Right lobe of liver (tissue), 6 donors: ENCODE measurements at regions not wholly inside any gene's neighbourhood (a gene's known extent, or its start where the extent isn't known, plus 50 kb on each side); places are given as distances from the start of the nearest gene placed in this dataset.

Source experiments
- ATAC-seq, 4 donors: fragments of 200-7000 bp; cut with Tn5 transposase; one replicate each; pipeline ENCODE4 v1.9.1; 2020; ENCODE audit warnings: mild to moderate bottlenecking in 4 of 4, moderate library complexity in 4 of 4
- DNase-seq, 3 donors: peaks; one replicate each; pipeline ENCODE4 v3.0.0-alpha.2; 2020
- H3K27ac ChIP-seq, 3 donors: fragments of 200-600 bp; one replicate each; pipeline ENCODE4 v1.8.0; 2022
- H3K27me3 ChIP-seq, 2 donors: fragments of 200-600 bp; one replicate each; pipeline ENCODE4 v1.8.0; 2022
- H3K36me3 ChIP-seq, 4 donors: fragments of 200-600 bp; sonication (generic) in 1 of 4; one replicate each; pipeline versions ENCODE4 v1.5.1 to v1.8.0; 2017 to 2022; ENCODE audit warnings: control low read depth in 1 of 4
- H3K4me1 ChIP-seq, 4 donors: fragments of 200-600 bp; sonication (generic) in 1 of 4; one replicate each; pipeline versions ENCODE4 v1.5.1 to v1.8.0; 2017 to 2022; ENCODE audit warnings: control low read depth in 1 of 4
- H3K4me3 ChIP-seq, 3 donors: fragments of 200-600 bp; one replicate each; pipeline ENCODE4 v1.8.0; 2022
- H3K9me3 ChIP-seq, 4 donors: fragments of 200-600 bp; sonication (generic) in 1 of 4; one replicate each; pipeline versions ENCODE4 v1.5.1 to v1.8.0; 2017 to 2022; ENCODE audit warnings: control low read depth in 1 of 4
- CTCF ChIP-seq, 4 donors: fragments of 200-600 bp in 3 of 4; fragments of 450-650 bp in 1 of 4; IDR thresholded peaks; one replicate each; pipeline versions ENCODE4 v1.5.1 to v1.8.0; 2016 to 2022; ENCODE audit warnings: antibody characterized with exemption in 4 of 4, mild to moderate bottlenecking in 2 of 4
- POLR2A ChIP-seq: fragments of 450-650 bp; IDR thresholded peaks from one replicate; pipeline ENCODE4 v1.6.1; 2017; ENCODE audit warnings: antibody characterized with exemption, mild to moderate bottlenecking
- WGBS: methylation state at CpG from one replicate; pipeline ENCODE4 v1.1.6; 2018; ENCODE audit warnings: low coverage, low lambda C conversion rate; ENCODE audit not compliant: insufficient coverage; ENCODE audit errors: missing lambda C conversion rate; 5-methylcytosine and 5-hydroxymethylcytosine counted together
- intact Hi-C, 2 donors: fragments of 100-400 bp; cut with DNase I; formaldehyde crosslinking; loops; one replicate each; pipeline versions ENCODE4 v1.11.2 to v1.14.1; 2022
- donor health status: DM: no; HTN: yes; CAD: no.
- donor health status: DM: no; HTN: no; CAD: no.
- donor health status: DM: no; HTN: no; CAD: no.
- donor health status: DM: no; HTN: yes; CAD: no.
- donor health status: DM: no; HTN: yes; CAD: no.

DNA sequence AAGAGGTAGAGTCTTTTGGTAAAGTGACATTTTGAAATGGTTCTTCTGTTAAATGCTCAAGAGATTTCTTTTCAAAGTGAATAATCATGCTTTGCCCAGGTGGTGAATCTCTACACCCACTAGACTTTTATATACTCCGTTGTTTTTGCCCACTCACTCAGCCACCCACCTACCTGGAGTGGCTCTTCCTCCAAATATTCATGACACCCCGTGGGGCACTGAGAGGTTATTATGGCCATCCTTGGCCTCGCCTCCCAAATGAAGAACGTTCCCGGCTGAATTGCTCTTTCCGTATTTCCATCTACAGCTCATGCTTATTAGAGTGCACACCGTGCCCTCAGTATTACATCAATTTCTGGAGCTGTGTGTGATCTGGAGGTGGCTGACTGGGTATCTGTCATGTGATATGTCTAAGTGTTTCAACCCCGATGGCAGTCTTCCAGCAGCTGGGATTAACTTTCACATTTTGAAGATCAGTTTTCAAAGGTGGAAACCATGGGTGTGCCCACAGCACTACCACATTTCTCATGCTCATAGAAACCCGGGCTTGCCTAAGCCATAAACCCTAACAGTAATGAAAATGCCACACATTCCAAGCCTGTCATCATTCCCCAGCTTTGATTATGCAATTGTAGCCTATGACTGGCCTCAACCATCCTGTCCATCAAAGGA lies 406.6 kb upstream of the MMADHC start:
- intact Hi-C loops, result no loop called here
- DNase-seq (no peak), ATAC-seq (peak in 1 of 4 donors; percentile 25)
- Histone ChIP-seq H3K36me3 (no peaks in the 10 kb centered on the region), H3K27me3 (no peaks in the 10 kb centered on the region), H3K4me1 (peaks cover 0 to 26% (median 9%) of the 10 kb centered on the region in 4 donors), H3K9me3 (no peaks in the 10 kb centered on the region), H3K27ac (no peak overlapping the region), H3K4me3 (no peak overlapping the region)
- TF ChIP-seq POLR2A (no peak), CTCF (IDR thresholded peaks at IDR 0.05) (no peak)
- 76% methylated on average over 8 of the region's 9 CpGs for WGBS

DNA sequence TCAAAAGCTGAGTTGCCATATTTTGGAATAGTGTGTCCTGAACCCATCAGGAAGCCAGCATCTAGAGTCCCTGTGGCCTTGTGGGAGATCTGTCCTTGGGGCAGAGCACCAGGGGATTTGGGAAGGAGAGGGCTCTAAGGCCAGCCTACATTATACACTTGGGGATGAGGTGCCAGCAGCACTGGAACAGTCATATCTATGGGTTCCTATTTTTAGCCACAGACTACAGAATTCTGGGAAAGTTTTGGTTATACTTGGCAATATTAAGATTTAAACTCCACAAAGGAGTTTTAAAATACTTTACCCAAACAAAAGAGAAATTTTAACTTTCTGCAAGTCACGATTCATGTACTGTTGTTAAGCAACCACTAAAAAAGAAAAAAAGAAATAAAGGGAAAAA lies 405.7 kb upstream of the MMADHC start:
- Histone ChIP-seq H3K27me3 (no peaks in the 10 kb centered on the region), H3K4me1 (peaks cover 0 to 30% (median 11%) of the 10 kb centered on the region in 4 donors), H3K4me3 (no peak overlapping the region), H3K36me3 (no peaks in the 10 kb centered on the region), H3K27ac (no peak overlapping the region), H3K9me3 (no peaks in the 10 kb centered on the region)
- DNase-seq (no peak), ATAC-seq (no peak)
- 69% methylated on average over 1 of the region's 1 CpG for WGBS
- intact Hi-C loops, result no loop called here
- no peak for TF ChIP-seq POLR2A
- TF ChIP-seq CTCF (IDR thresholded peaks at IDR 0.05), result no peak

DNA sequence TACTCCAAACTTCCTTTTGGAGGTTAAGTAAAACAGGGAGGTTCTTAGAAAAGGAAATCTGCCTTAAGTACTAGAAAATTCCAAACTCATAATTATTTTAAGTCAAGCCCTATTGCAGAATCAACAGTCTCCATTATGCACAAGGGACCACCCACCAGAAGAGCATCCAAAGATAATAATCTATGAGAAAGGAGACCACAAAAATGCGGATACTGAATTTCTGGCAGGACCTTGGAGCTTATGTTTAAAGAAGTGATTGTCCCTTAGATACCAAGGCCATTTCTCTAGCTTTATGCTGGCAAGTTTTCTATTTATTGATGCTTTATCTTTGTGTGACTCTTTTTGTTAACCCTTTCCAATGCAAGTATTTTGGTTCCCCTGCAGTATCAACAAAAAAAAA lies 404.0 kb upstream of the MMADHC start:
- no peak for DNase-seq
- Histone ChIP-seq H3K27me3 (no peaks in the 10 kb centered on the region), H3K9me3 (no peaks in the 10 kb centered on the region), H3K4me3 (no peak overlapping the region), H3K36me3 (no peaks in the 10 kb centered on the region), H3K4me1 (peaks cover 0 to 30% (median 11%) of the 10 kb centered on the region in 4 donors), H3K27ac (no peak overlapping the region)
- intact Hi-C loops, result no loop called here
- TF ChIP-seq CTCF (IDR thresholded peaks at IDR 0.05) (no peak), POLR2A (no peak)
- ATAC-seq, result no peak
- 27% methylated on average over 1 of the region's 1 CpG for WGBS

GRCh38 chr2:149990965-149991364 lies 403.4 kb upstream of the MMADHC start:
- Histone ChIP-seq H3K4me3 (no peak overlapping the region), H3K36me3 (no peaks in the 10 kb centered on the region), H3K9me3 (no peaks in the 10 kb centered on the region), H3K27me3 (no peaks in the 10 kb centered on the region), H3K27ac (no peak overlapping the region), H3K4me1 (peaks cover 0 to 36% (median 11%) of the 10 kb centered on the region in 4 donors)
- 28% methylated on average over 2 of the region's 2 CpGs for WGBS
- no peak for DNase-seq
- ATAC-seq, result no peak
- TF ChIP-seq CTCF (IDR thresholded peaks at IDR 0.05) (no peak), POLR2A (no peak)
- intact Hi-C loops, result no loop called here
